ENCODE measurements at regions not wholly inside any gene's neighbourhood (a gene's known extent, or its start where the extent isn't known, plus 50 kb on each side); places are given as distances from the start of the nearest gene placed in this dataset.

DNA sequence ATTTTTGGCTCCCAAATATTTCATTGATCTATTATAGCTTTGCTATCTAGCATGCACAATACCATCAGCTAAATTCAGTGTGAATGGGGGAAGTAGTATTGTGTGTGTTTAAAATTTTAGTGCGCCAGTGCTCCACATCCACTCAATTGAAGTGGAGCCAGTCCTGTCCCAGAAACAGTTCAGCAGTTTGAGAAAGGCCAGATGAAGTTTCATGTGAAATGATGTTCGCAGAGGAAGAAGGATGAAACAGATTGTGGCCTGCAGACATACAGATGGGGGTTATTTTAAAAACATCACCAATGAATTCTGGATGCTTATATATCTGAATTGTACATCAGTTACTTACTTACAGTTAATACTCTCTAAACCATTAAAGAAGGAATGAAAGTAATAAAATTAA is 129.4 kb downstream of the SPRY2 start:
- Histone ChIP-seq H3K9me3 (ENCODE audit: low read depth, low read length, poor library complexity, severe bottlenecking) (no peaks in the 10 kb centered on the region), H3K4me3 (ENCODE audit: low read depth, low read length, poor library complexity, severe bottlenecking) (no peak overlapping the region), H3K27me3 (replicated peaks; ENCODE audit: insufficient read depth, low read depth, low read length, poor library complexity) (no peaks in the 10 kb centered on the region), H3K4me1 (ENCODE audit: insufficient read depth, low read length, poor library complexity, severe bottlenecking) (peaks cover 3% of the 10 kb centered on the region), H3K27ac (ENCODE audit: low read depth, low read length, poor library complexity, severe bottlenecking) (no peak overlapping the region), H3K36me3 (ENCODE audit: insufficient read depth, low read length, poor library complexity, severe bottlenecking) (no peaks in the 10 kb centered on the region)
- CTCF ChIA-PET, result no interaction called here
- POLR2A ChIA-PET (ENCODE audit: low non-redundant PET), result no interaction called here
- no peak for DNase-seq (ENCODE audit: low spot score)
- TF ChIP-seq EZH2 (IDR thresholded peaks at IDR 0.05; ENCODE audit: borderline replicate concordance, low read depth, low read length, poor library complexity, severe bottlenecking), result no peak
- TF ChIP-seq, protein P1, sequence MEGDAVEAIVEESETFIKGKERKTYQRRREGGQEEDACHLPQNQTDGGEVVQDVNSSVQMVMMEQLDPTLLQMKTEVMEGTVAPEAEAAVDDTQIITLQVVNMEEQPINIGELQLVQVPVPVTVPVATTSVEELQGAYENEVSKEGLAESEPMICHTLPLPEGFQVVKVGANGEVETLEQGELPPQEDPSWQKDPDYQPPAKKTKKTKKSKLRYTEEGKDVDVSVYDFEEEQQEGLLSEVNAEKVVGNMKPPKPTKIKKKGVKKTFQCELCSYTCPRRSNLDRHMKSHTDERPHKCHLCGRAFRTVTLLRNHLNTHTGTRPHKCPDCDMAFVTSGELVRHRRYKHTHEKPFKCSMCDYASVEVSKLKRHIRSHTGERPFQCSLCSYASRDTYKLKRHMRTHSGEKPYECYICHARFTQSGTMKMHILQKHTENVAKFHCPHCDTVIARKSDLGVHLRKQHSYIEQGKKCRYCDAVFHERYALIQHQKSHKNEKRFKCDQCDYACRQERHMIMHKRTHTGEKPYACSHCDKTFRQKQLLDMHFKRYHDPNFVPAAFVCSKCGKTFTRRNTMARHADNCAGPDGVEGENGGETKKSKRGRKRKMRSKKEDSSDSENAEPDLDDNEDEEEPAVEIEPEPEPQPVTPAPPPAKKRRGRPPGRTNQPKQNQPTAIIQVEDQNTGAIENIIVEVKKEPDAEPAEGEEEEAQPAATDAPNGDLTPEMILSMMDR (conservative IDR thresholded peaks at IDR 0.05; ENCODE audit: low read depth, low read length), result no peak
- intact Hi-C loops (cut with micrococcal nuclease; ENCODE audit: unreplicated experiment), result no loop called here
- no TSS peak for BruUV-seq (replicated peaks)

DNA sequence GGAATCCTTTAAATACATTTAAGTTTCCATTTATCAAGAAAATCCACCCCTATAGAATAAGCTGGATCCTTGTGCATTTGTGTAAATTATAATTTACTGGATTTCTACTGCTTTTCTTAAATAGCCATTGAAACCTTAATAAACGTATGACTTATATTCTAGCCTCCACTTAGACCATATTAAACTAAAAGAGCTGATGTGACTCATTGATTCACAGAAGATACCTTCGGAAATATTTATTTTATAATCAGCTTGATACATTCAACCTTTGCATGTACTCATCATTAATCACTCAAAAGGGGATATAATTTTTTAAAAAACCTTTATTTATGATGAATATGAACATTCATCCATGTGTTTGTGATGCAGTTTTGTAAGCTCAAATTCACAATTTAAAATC is 136.3 kb downstream of the SPRY2 start:
- no peaks in the 10 kb centered on the region for H3K27me3 ChIP-seq (replicated peaks; ENCODE audit: insufficient read depth, low read depth, low read length, poor library complexity)
- DNase-seq (ENCODE audit: low spot score), result no peak
- no TSS peak for BruUV-seq (replicated peaks)
- no peaks in the 10 kb centered on the region for H3K9me3 ChIP-seq (ENCODE audit: low read depth, low read length, poor library complexity, severe bottlenecking)
- peaks cover 9% of the 10 kb centered on the region for H3K4me1 ChIP-seq (ENCODE audit: insufficient read depth, low read length, poor library complexity, severe bottlenecking)
- no peak overlapping the region for H3K27ac ChIP-seq (ENCODE audit: low read depth, low read length, poor library complexity, severe bottlenecking)
- TF ChIP-seq EZH2 (IDR thresholded peaks at IDR 0.05; ENCODE audit: borderline replicate concordance, low read depth, low read length, poor library complexity, severe bottlenecking), result no peak
- TF ChIP-seq, protein P1 (conservative IDR thresholded peaks at IDR 0.05; ENCODE audit: low read depth, low read length), result no peak
- POLR2A ChIA-PET (ENCODE audit: low non-redundant PET), result no interaction called here
- H3K36me3 ChIP-seq (ENCODE audit: insufficient read depth, low read length, poor library complexity, severe bottlenecking), result no peaks in the 10 kb centered on the region
- H3K4me3 ChIP-seq (ENCODE audit: low read depth, low read length, poor library complexity, severe bottlenecking), result no peak overlapping the region
- intact Hi-C loops (cut with micrococcal nuclease; ENCODE audit: unreplicated experiment), result no loop called here
- CTCF ChIA-PET, result interaction anchor here (0.7 kb wide), 1 partner anchor 304 kb away, joined by 3 read pairs; no protein-coding TSS in a partner anchor

DNA sequence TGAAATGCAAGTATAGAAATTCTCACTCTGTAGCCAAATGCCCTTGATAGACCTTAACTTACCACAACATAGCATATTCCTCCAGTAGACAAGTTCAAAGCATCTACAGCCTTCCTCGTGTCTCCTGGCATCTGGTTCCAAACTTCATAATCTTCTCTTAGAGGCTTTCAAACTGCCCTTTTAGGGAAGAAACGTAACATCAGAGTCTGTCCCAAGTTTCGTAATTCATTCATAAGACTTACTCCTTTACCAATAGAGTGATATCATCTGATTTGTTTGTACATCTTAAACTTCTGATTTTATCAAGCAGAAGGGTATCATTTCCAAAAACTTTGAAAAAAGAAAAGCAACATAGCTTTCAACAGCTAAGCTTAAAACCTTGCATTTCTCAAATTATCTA is 137.4 kb downstream of the SPRY2 start:
- ChIA-PET POLR2A (ENCODE audit: low non-redundant PET) (no interaction called here), CTCF (no interaction called here)
- no peak for DNase-seq (ENCODE audit: low spot score)
- Histone ChIP-seq H3K27ac (ENCODE audit: low read depth, low read length, poor library complexity, severe bottlenecking) (no peak overlapping the region), H3K27me3 (replicated peaks; ENCODE audit: insufficient read depth, low read depth, low read length, poor library complexity) (no peaks in the 10 kb centered on the region), H3K4me1 (ENCODE audit: insufficient read depth, low read length, poor library complexity, severe bottlenecking) (peaks cover 12% of the 10 kb centered on the region), H3K9me3 (ENCODE audit: low read depth, low read length, poor library complexity, severe bottlenecking) (no peaks in the 10 kb centered on the region), H3K36me3 (ENCODE audit: insufficient read depth, low read length, poor library complexity, severe bottlenecking) (no peaks in the 10 kb centered on the region), H3K4me3 (ENCODE audit: low read depth, low read length, poor library complexity, severe bottlenecking) (no peak overlapping the region)
- TF ChIP-seq EZH2 (IDR thresholded peaks at IDR 0.05; ENCODE audit: borderline replicate concordance, low read depth, low read length, poor library complexity, severe bottlenecking), result no peak
- TF ChIP-seq, protein P1 (conservative IDR thresholded peaks at IDR 0.05; ENCODE audit: low read depth, low read length), result no peak
- BruUV-seq (replicated peaks), result no TSS peak
- intact Hi-C loops (cut with micrococcal nuclease; ENCODE audit: unreplicated experiment), result no loop called here
